ENCODE measurements at regions not wholly inside any gene's neighbourhood (a gene's known extent, or its start where the extent isn't known, plus 50 kb on each side); places are given as distances from the start of the nearest gene placed in this dataset.

GRCh38 chr21:15283138-15283537 is 218.3 kb upstream of the NRIP1 start:
- TF ChIP-seq CTCF (conservative IDR thresholded peaks at IDR 0.05) (no peak), ZFX (IDR thresholded peaks at IDR 0.05) (no peak)

Measured in C4-2B (cell line).